GM18498 (cell line): ENCODE measurements at regions not wholly inside any gene's neighbourhood (a gene's known extent, or its start where the extent isn't known, plus 50 kb on each side); places are given as distances from the start of the nearest gene placed in this dataset.

Experiments used
- ATAC-seq: cut with Tn5 transposase; IDR thresholded peaks from one replicate; pipeline ENCODE4 v1.9.1; 2021; ENCODE audit warnings: mild to moderate bottlenecking, moderate library complexity; ENCODE audit not compliant: unreplicated experiment

DNA sequence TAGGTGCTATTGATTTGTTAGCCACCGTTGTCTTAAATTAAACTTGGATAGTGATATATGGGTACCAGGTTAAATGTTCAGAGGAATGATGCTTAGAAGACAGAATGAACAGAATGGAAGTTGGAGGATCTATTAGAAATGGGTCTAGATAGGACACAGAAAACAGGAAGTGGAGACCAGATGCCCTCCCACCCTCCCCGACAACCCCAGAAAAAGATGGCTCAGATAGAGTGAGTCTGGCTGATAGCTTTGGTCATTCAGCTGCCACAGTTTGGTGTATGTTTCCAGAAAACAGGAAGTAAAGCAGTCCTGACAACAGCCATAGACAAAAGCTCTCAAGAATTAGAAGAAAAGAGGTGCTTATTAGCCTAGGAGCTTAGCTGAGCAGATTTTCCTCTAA lies 71.5 kb upstream of the DSG1 start:
- no peak for ATAC-seq

DNA sequence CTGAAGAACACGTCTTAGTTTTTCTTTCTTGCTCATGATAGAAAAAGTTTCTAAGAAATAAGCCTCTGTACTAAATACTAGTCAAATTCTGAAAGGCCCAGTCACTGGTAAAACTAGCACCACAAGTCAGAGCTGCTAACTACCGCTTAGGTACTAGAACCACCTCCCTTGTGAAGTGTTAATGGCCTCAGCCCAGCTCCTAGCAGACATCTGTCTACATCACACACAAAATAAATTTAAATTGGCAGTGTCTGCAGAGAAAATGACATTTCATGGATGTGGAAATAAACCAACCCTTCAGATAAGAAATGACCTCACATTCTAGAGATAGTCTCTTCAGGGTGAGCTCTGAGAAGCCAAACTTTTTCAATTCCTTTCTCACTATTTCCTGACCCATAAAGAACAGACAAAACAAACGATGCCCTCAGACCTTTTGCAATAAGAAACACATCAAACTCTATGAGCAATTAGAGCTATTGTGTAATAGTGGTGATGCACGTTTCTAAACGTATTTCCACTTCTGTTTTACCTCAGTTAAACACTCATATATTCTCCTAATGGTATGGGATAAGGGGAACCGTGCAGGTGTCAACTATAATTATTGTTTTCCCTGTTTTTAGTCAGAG lies 70.3 kb upstream of the DSG1 start:
- ATAC-seq = no peak

DNA sequence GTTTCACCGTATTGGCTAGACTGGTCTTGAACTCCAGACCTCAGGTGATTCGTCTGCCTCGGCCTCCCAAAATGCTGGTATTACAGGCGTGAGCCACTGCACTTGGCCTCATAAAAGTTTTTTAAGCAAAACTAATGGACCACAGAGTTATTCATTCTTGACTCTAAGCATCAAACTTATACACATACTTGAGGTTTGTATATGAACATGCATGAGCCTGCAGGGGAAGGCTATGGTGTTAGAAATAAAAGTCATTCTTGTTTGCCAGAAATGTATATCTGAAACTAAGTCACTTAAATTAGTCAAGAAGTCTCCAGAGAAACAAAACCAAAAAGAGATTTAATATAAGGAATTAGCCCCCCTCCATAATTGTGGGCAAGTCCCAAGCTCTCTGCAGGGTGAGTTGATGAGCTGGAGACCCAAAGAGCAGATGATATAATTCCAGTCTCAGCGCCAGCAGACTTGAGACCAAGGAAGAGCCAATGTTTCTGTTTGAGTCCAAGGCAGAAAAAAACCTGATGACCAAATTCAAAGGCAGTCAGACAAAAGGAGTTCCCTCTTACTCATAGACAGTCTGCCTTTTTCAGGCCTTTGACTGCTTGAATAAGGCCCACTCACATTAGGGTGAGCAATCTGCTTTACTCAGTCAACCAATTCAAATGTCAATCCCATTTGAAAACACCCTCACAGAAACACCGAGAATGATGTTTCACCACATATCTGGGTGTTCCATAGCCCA lies 69.0 kb upstream of the DSG1 start:
- no peak for ATAC-seq

DNA sequence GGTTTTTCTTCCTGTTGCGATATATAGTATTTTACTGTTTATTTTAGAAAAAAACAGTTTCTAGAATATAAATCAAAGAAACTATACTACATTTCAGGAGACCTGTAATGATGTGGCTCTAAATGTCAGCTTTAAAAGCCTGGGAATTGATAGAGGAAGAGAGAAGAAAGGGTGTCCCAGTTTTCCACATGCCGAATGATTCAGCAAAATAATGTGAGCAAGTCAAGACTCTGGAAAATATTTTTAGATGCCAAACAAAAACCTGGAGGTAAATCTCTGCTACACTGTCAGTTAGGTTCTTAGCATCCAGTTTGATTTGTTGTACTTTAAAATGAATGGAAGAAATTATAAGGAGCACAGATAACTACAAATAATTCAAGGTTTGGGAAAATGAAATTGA lies 67.1 kb upstream of the DSG1 start:
- no peak for ATAC-seq

DNA sequence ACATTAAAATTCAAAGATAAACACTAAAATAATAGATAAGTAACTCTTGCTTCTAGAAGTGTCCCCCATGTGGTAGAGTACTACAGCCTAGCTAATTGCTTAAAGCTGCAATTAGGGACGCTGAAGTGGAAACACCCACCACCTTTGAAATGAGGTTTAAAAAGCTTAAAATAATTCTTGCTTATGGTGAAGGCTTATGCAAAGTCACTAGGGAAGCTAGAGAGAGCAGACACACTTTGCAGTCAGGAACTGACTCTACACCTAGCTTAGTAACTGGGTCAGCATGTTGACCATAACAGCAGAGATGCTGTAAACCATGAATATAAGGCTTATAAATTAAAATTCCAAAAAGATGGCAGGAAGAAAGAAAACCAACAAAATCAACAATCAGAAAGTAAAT lies 65.4 kb upstream of the DSG1 start:
- no peak for ATAC-seq

- ATAC-seq = no peak
Observed at GRCh38 chr18:31255953-31256352, 62.0 kb upstream of the DSG1 start.

- ATAC-seq = no peak
Observed at GRCh38 chr18:31258789-31259188, 59.2 kb upstream of the DSG1 start.

- ATAC-seq = no peak
Observed at GRCh38 chr18:31261792-31262582, 56.0 kb upstream of the DSG1 start.

DNA sequence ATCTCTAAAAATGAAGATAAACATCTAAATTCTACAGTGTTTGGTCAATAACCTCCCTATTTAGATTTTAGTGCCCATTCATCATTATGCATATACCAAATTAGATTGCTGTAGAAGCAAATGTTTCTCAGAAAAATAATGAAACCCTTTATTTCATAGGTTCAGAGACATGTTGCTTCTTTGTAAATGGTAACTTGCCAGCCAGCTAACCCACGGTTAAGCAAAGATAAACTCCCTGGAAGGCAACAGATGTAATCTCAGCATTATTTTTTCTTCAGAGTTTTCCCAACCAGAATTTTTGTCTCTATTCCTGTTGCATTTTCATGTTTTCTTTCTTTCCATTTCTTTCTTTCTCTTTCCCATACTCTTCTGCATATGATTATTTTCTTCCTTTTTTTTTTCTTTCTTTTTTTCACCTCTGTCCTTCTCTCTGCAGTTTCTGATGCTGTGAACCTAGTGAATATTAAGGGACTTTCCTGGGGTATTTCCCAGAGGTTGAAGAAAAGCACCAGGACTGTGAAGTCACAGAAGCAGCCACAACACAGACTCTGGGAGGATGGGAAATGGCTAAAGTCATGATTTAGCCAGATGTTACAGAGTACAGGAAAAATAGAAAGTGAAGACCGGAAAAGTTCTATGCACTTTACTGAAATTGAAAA lies 50.0 kb upstream of the DSG1 start:
- peak; percentile 71 for ATAC-seq
